Chondrocyte (in vitro differentiated cells): ENCODE measurements at regions not wholly inside any gene's neighbourhood (a gene's known extent, or its start where the extent isn't known, plus 50 kb on each side); places are given as distances from the start of the nearest gene placed in this dataset.

ENCODE experiments used
- DNase-seq: peaks from one replicate; pipeline ENCODE4 v3.0.0; 2021; ENCODE audit warnings: mixed read lengths, low spot score
- H3K27ac Mint-ChIP-seq: one replicate; pipeline ENCODE4 v1.8.0; 2021; ENCODE audit warnings: mild to moderate bottlenecking, moderate library complexity, mixed read lengths; ENCODE audit not compliant: unreplicated experiment
- H3K27me3 Mint-ChIP-seq: 2 replicates; pipeline ENCODE4 v1.8.0; 2021; ENCODE audit warnings: low read depth, mixed read lengths
- H3K36me3 Mint-ChIP-seq: 2 replicates; pipeline ENCODE4 v1.8.0; 2021; ENCODE audit warnings: low read depth, mixed read lengths
- H3K4me1 Mint-ChIP-seq: 2 replicates; pipeline ENCODE4 v1.8.0; 2021; ENCODE audit warnings: low read depth, mild to moderate bottlenecking, mixed read lengths
- H3K4me3 Mint-ChIP-seq: one replicate; pipeline ENCODE4 v1.8.0; 2021; ENCODE audit warnings: mild to moderate bottlenecking, moderate library complexity, mixed read lengths; ENCODE audit not compliant: unreplicated experiment
- H3K9me3 Mint-ChIP-seq: 2 replicates; pipeline ENCODE4 v1.8.0; 2021; ENCODE audit warnings: low read depth, mixed read lengths
- TF ChIP-seq, protein P1 (sequence below): fragments of 200-600 bp; sonication (generic); IDR thresholded peaks from 2 replicates; pipeline ENCODE4 v1.5.0; 2021; ENCODE audit warnings: antibody characterized with exemption, mild to moderate bottlenecking, moderate library complexity

DNA sequence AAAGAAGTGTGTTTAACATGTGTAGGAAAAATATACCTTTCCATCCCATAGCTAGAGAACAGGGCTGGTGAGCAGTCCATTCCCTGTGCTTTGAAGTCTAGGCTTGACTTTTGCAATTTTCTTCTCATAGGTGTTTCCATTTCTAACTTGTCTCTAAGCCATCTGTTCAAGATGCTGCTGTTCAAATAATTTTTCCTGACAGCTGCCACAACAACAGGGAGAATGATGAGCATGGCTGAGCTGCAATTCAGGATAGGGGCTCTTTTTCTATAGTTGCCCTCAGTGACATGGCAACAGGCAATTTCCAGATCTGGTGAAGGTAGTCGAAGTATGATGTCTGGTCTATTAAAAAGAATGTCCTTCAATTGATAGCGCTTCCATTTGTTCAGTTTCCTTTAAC, 103.0 kb upstream of the HS3ST5 start:
- H3K4me1 Mint-ChIP-seq, result no peaks in the 10 kb centered on the region
- H3K27ac Mint-ChIP-seq, result no peak overlapping the region
- H3K4me3 Mint-ChIP-seq, result no peak overlapping the region
- H3K36me3 Mint-ChIP-seq, result no peaks in the 10 kb centered on the region
- TF ChIP-seq, protein P1, sequence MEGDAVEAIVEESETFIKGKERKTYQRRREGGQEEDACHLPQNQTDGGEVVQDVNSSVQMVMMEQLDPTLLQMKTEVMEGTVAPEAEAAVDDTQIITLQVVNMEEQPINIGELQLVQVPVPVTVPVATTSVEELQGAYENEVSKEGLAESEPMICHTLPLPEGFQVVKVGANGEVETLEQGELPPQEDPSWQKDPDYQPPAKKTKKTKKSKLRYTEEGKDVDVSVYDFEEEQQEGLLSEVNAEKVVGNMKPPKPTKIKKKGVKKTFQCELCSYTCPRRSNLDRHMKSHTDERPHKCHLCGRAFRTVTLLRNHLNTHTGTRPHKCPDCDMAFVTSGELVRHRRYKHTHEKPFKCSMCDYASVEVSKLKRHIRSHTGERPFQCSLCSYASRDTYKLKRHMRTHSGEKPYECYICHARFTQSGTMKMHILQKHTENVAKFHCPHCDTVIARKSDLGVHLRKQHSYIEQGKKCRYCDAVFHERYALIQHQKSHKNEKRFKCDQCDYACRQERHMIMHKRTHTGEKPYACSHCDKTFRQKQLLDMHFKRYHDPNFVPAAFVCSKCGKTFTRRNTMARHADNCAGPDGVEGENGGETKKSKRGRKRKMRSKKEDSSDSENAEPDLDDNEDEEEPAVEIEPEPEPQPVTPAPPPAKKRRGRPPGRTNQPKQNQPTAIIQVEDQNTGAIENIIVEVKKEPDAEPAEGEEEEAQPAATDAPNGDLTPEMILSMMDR, result no peak
- H3K9me3 Mint-ChIP-seq, result no peaks in the 10 kb centered on the region
- H3K27me3 Mint-ChIP-seq, result no peaks in the 10 kb centered on the region
- no peak for DNase-seq

DNA sequence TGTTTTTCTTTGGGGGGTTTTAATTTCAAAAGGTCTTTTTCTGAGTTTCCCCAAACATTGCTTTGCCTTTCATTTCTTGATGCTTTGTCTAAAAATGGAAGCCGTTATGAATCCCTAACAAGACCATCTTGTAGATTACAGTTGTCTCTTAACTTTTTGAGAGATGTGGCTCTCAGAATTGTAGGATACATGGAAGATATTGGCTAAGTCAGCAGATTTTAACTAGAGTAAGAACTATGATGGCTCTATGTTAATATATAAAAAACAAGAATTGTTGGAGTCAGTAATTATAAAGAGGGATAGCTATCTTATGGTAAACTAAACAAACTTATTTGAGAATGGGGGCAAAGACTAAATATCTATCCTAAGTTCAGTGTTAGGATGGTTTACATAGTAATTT, 96.6 kb upstream of the HS3ST5 start:
- H3K36me3 Mint-ChIP-seq, result no peaks in the 10 kb centered on the region
- H3K27me3 Mint-ChIP-seq, result no peaks in the 10 kb centered on the region
- no peak overlapping the region for H3K4me3 Mint-ChIP-seq
- H3K27ac Mint-ChIP-seq, result no peak overlapping the region
- no peaks in the 10 kb centered on the region for H3K9me3 Mint-ChIP-seq
- TF ChIP-seq, protein P1, result no peak
- no peaks in the 10 kb centered on the region for H3K4me1 Mint-ChIP-seq
- no peak for DNase-seq

DNA sequence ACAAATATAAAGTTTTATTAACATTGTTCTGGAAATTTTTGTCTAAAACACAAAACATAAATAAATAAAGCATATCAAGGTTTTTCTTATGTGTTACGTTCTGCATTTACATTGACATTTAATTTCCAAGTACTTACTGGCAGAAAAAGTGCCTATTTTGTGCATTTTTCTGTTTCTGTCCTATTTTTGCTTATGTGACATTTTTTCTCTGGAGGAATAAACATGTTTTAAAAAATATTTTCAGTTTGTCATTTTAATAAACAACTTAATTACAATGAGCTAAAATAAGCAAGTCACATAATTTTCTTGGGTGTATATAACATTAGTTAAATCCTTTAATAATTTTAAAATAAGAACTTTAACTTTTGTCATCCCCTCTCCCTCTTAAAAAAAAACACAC, 94.4 kb upstream of the HS3ST5 start:
- Mint-ChIP-seq H3K4me3 (no peak overlapping the region), H3K27ac (no peak overlapping the region), H3K36me3 (no peaks in the 10 kb centered on the region), H3K4me1 (no peaks in the 10 kb centered on the region), H3K27me3 (no peaks in the 10 kb centered on the region), H3K9me3 (no peaks in the 10 kb centered on the region)
- DNase-seq, result no peak
- TF ChIP-seq, protein P1, result no peak

DNA sequence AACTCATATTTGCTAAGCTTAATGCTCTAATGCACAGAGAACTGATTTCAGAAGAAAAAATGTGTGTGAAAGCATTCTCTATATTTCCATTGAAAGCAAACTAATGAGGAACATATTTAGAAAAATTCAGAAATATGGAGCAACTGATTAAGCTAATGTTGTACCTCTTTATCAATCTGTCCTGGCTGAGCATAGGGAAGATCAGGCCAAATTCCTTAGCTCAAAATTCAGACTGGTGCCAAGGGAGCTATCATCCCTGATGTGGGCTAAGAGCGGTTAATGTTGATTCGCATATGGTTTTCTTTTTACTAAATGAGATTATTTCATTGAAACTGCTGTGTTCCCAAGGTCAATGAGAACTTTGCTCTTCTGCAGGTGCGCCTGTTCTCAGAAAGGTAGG, 93.9 kb upstream of the HS3ST5 start:
- Mint-ChIP-seq H3K4me3 (no peak overlapping the region), H3K27me3 (no peaks in the 10 kb centered on the region), H3K36me3 (no peaks in the 10 kb centered on the region), H3K27ac (no peak overlapping the region), H3K4me1 (no peaks in the 10 kb centered on the region), H3K9me3 (no peaks in the 10 kb centered on the region)
- TF ChIP-seq, protein P1, result no peak
- DNase-seq, result no peak

- Mint-ChIP-seq H3K27me3 (no peaks in the 10 kb centered on the region), H3K9me3 (no peaks in the 10 kb centered on the region), H3K4me3 (no peak overlapping the region), H3K36me3 (no peaks in the 10 kb centered on the region), H3K4me1 (no peaks in the 10 kb centered on the region), H3K27ac (no peak overlapping the region)
- no peak for DNase-seq
- TF ChIP-seq, protein P1, result no peak
Measured at GRCh38 chr6:114435985-114436384, 93.2 kb upstream of the HS3ST5 start.
